Right ventricle myocardium superior (tissue), 1 donor: ENCODE measurements at regions not wholly inside any gene's neighbourhood (a gene's known extent, or its start where the extent isn't known, plus 50 kb on each side); places are given as distances from the start of the nearest gene placed in this dataset.
A peak's percentile ranks its signal among the peaks of the same experiment; 100 is the strongest.

Experiments
- ATAC-seq: fragments of 200-7000 bp; cut with Tn5 transposase; one replicate; pipeline ENCODE4 v1.9.1; 2020; ENCODE audit warnings: mild to moderate bottlenecking; ENCODE audit not compliant: poor library complexity
- DNase-seq: peaks from one replicate; pipeline ENCODE4 v3.0.0-alpha.2; 2020
- intact Hi-C: fragments of 100-400 bp; cut with DNase I; formaldehyde crosslinking; loops from one replicate; pipeline ENCODE4 v1.11.2; 2022
- donor health status: DM: no; HTN: yes; CAD: no; lungs with severe emphysema.

GRCh38 chr2:12035956-12036639 is 289.7 kb downstream of the LPIN1 start:
- intact Hi-C loops = no loop called here
- no peak for ATAC-seq

GRCh38 chr2:12036640-12036983 is 290.2 kb downstream of the LPIN1 start:
- intact Hi-C loops = no loop called here

More at GRCh38 chr2:12035956-12036639, 289.7 kb downstream of the LPIN1 start:
- DNase-seq = no peak

GRCh38 chr2:12037301-12037700 is 290.9 kb downstream of the LPIN1 start:
- ATAC-seq = no peak
- DNase-seq = no peak
- intact Hi-C loops = no loop called here

More at GRCh38 chr2:12036640-12036983, 290.2 kb downstream of the LPIN1 start:
- ATAC-seq (no peak), DNase-seq (no peak)

- no peak for ATAC-seq
- intact Hi-C loops = no loop called here
These were observed 294.8 kb downstream of the LPIN1 start for GRCh38 chr2:12041236-12041635.

GRCh38 chr2:12043131-12043530 is 296.7 kb downstream of the LPIN1 start:
- intact Hi-C loops = no loop called here
- DNase-seq (no peak), ATAC-seq (no peak)

More at GRCh38 chr2:12041236-12041635, 294.8 kb downstream of the LPIN1 start:
- no peak for DNase-seq

GRCh38 chr2:12044857-12045256 is 298.4 kb downstream of the LPIN1 start:
- ATAC-seq (no peak), DNase-seq (no peak)
- intact Hi-C loops = no loop called here

- DNase-seq (no peak), ATAC-seq (no peak)
- intact Hi-C loops = no loop called here
These were observed 299.4 kb downstream of the LPIN1 start for GRCh38 chr2:12045864-12046291.

GRCh38 chr2:12046641-12047040 is 300.2 kb downstream of the LPIN1 start:
- DNase-seq (no peak), ATAC-seq (no peak)
- intact Hi-C loops = no loop called here

- no peak for ATAC-seq
- no peak for DNase-seq
- intact Hi-C loops = no loop called here
These were observed 301.3 kb downstream of the LPIN1 start for GRCh38 chr2:12047761-12048160.

GRCh38 chr2:12048550-12048949 is 302.1 kb downstream of the LPIN1 start:
- no peak for DNase-seq
- ATAC-seq = no peak
- intact Hi-C loops = no loop called here

- no peak for DNase-seq
- ATAC-seq = no peak
- intact Hi-C loops = no loop called here
These were observed 304.0 kb downstream of the LPIN1 start for GRCh38 chr2:12050396-12050795.

- intact Hi-C loops = no loop called here
- DNase-seq (no peak), ATAC-seq (no peak)
These were observed 305.4 kb downstream of the LPIN1 start for GRCh38 chr2:12051831-12052230.

GRCh38 chr2:12052796-12053195 is 306.4 kb downstream of the LPIN1 start:
- intact Hi-C loops = no loop called here
- no peak for ATAC-seq
- DNase-seq = no peak

- intact Hi-C loops = no loop called here
- ATAC-seq (no peak), DNase-seq (no peak)
These were observed 308.7 kb downstream of the LPIN1 start for GRCh38 chr2:12054956-12055618.

- DNase-seq = peak; percentile 43
- peak; percentile 39 for ATAC-seq
- intact Hi-C loops = no loop called here
These were observed 311.2 kb downstream of the LPIN1 start for GRCh38 chr2:12057436-12058166.

GRCh38 chr2:12059616-12060441 is 313.4 kb downstream of the LPIN1 start:
- ATAC-seq (no peak), DNase-seq (no peak)
- intact Hi-C loops = no loop called here

- DNase-seq (no peak), ATAC-seq (no peak)
- intact Hi-C loops = no loop called here
These were observed 314.5 kb downstream of the LPIN1 start for GRCh38 chr2:12060886-12061285.

- intact Hi-C loops = no loop called here
- ATAC-seq (no peak), DNase-seq (no peak)
These were observed 315.0 kb downstream of the LPIN1 start for GRCh38 chr2:12061286-12062052.
